Neural crest cell (in vitro differentiated cells): ENCODE measurements at regions not wholly inside any gene's neighbourhood (a gene's known extent, or its start where the extent isn't known, plus 50 kb on each side); places are given as distances from the start of the nearest gene placed in this dataset.

ENCODE experiments used
- DNase-seq: peaks from one replicate; pipeline ENCODE4 v3.0.0; 2021; ENCODE audit warnings: low read depth, mixed read lengths, low spot score
- H3K27ac Mint-ChIP-seq: one replicate; pipeline ENCODE4 v1.8.0; 2021; ENCODE audit warnings: mild to moderate bottlenecking, mixed read lengths; ENCODE audit not compliant: unreplicated experiment
- H3K27me3 Mint-ChIP-seq: 2 replicates; pipeline ENCODE4 v1.8.0; 2021; ENCODE audit warnings: low read depth, mild to moderate bottlenecking, mixed read lengths
- H3K36me3 Mint-ChIP-seq: 2 replicates; pipeline ENCODE4 v1.8.0; 2021; ENCODE audit warnings: low read depth, mild to moderate bottlenecking, mixed read lengths
- H3K4me1 Mint-ChIP-seq: 2 replicates; pipeline ENCODE4 v1.8.0; 2021; ENCODE audit warnings: mixed read lengths
- H3K4me3 Mint-ChIP-seq: one replicate; pipeline ENCODE4 v1.8.0; 2021; ENCODE audit warnings: mild to moderate bottlenecking, mixed read lengths
- H3K9me3 Mint-ChIP-seq: 2 replicates; pipeline ENCODE4 v1.8.0; 2021; ENCODE audit warnings: mixed read lengths
- CTCF ChIP-seq: fragments of 200-600 bp; sonication (generic); conservative IDR thresholded peaks from 2 replicates; pipeline ENCODE4 v1.5.0; 2021; ENCODE audit warnings: antibody characterized with exemption, mild to moderate bottlenecking

DNA sequence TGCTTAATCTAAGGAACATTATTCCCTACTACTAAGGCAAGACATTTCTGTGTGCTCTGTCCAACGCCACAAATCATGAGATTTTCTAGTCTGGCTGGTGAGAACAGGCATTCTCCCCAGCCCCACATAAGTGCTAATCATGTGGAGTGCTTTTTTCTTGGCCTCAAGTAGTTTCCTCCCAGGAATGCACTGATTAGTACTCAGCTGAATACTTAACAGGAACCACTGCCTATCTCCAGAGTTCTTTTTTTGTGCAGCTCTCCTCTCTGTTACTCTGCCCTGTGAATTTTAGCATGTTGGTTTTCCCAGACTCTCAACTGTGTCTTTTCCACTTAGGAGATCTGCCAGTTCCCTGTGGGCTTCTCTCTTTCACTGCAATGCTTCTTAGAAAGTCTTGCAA, 1098.5 kb upstream of the LRRTM3 start:
- Mint-ChIP-seq H3K4me3 (no peak overlapping the region), H3K4me1 (no peaks in the 10 kb centered on the region), H3K27ac (no peak overlapping the region), H3K9me3 (peaks cover 5% of the 10 kb centered on the region), H3K27me3 (no peaks in the 10 kb centered on the region), H3K36me3 (no peaks in the 10 kb centered on the region)
- TF ChIP-seq CTCF, result no peak
- no peak for DNase-seq

DNA sequence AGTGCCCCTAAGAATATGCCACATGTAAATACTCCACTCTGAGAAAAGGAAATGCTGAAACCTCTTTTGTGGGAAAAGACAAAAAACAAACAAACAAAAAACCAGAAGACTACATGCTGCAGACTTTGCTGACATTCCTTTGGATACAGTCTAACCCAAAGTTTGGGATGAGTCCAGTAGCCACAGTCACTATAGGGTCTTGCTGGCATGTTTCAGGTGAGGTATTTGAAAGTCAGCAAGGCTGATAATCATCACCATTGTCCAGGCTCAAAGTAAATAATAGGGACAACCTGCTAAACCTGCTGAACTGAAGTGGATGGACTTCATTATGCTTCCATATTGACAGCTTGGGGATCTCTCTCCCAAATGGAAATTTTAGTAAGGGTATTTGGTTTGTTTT, 1087.0 kb upstream of the LRRTM3 start:
- Mint-ChIP-seq H3K9me3 (peaks cover 3% of the 10 kb centered on the region), H3K36me3 (no peaks in the 10 kb centered on the region), H3K4me1 (no peaks in the 10 kb centered on the region), H3K4me3 (no peak overlapping the region), H3K27ac (no peak overlapping the region), H3K27me3 (no peaks in the 10 kb centered on the region)
- no peak for DNase-seq
- no peak for TF ChIP-seq CTCF

DNA sequence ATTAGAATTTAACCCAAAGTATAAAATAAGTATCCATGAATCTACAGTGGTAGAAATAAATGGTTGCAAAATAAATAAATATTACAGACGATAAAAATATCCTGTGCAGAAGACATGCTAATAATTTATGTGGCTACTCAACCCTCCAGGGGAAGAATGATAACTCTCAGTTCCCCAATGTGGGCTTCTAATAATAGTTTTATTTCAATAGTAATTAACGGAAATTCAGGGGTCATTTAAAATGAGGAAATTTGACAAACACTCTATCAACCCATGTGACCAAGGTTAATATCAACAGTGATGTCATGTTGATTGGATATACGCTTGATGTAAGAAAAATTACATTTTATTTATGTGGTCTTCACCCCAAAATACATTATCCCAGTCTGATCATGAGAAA, 1082.6 kb upstream of the LRRTM3 start:
- H3K4me1 Mint-ChIP-seq, result no peaks in the 10 kb centered on the region
- H3K4me3 Mint-ChIP-seq, result no peak overlapping the region
- DNase-seq, result no peak
- H3K27me3 Mint-ChIP-seq, result no peaks in the 10 kb centered on the region
- no peak for TF ChIP-seq CTCF
- no peak overlapping the region for H3K27ac Mint-ChIP-seq
- H3K36me3 Mint-ChIP-seq, result no peaks in the 10 kb centered on the region
- H3K9me3 Mint-ChIP-seq, result peaks cover 3% of the 10 kb centered on the region

DNA sequence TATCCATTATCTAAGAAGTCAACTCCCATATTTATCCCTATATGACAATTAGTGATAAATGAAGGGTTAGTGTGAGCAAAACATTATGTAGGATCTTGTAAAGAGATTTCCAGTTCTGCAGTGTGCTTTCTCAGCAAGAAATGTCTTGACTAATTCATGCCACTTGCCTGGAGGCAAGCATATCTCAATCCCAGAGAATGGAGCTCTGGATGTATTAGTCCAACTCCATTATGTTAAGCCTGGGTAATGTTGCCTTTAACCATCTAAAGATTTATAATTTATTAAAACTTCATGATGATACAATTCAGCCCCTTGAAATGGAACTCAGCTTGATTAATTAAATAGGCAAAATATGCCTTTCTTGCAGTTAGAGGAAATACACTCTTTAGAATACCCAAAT, 1079.9 kb upstream of the LRRTM3 start:
- Mint-ChIP-seq H3K27me3 (no peaks in the 10 kb centered on the region), H3K4me1 (no peaks in the 10 kb centered on the region), H3K27ac (no peak overlapping the region), H3K36me3 (no peaks in the 10 kb centered on the region), H3K9me3 (peaks cover 8% of the 10 kb centered on the region), H3K4me3 (no peak overlapping the region)
- TF ChIP-seq CTCF, result no peak
- no peak for DNase-seq

DNA sequence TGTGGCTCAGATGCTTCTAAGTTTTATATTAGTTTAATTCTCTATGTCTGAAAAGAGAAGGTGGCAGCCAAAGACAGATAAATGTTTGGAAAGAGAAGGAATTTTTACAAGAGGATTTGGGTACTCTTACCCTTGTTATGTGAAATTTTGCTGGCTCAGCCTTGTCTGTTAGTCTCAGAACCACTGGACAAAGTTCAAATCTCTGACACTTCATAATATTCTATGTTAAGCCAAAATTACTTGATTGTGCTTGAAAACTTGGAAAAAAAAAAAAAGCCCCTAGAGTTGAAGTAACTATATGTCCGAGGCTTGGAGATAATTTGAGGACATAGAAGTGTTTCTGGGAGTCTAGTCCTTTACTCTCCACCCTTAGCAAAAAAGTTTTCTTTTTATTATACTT, 1079.3 kb upstream of the LRRTM3 start:
- TF ChIP-seq CTCF, result no peak
- Mint-ChIP-seq H3K4me3 (no peak overlapping the region), H3K4me1 (no peaks in the 10 kb centered on the region), H3K27me3 (no peaks in the 10 kb centered on the region), H3K36me3 (no peaks in the 10 kb centered on the region), H3K9me3 (peaks cover 8% of the 10 kb centered on the region), H3K27ac (no peak overlapping the region)
- DNase-seq, result no peak

GRCh38 chr10:65846949-65847348, 1078.9 kb upstream of the LRRTM3 start:
- Mint-ChIP-seq H3K4me3 (no peak overlapping the region), H3K4me1 (no peaks in the 10 kb centered on the region), H3K27ac (no peak overlapping the region), H3K27me3 (no peaks in the 10 kb centered on the region), H3K9me3 (peaks cover 8% of the 10 kb centered on the region), H3K36me3 (no peaks in the 10 kb centered on the region)
- DNase-seq, result no peak
- TF ChIP-seq CTCF, result no peak
